Naive thymus-derived CD4-positive, alpha-beta T cell (primary cell): ENCODE measurements at regions not wholly inside any gene's neighbourhood (a gene's known extent, or its start where the extent isn't known, plus 50 kb on each side); places are given as distances from the start of the nearest gene placed in this dataset.
"Not testable (repeated sequence)": the region's sequence is repeated elsewhere in the genome, so short reads cannot be mapped to it uniquely, and the experiment has no call there.

Experiments used
- ATAC-seq: fragments of 150-1000 bp; cut with Tn5 transposase; 2 replicates; pipeline ENCODE4 v1.10.0; 2021; ENCODE audit warnings: mild to moderate bottlenecking, moderate library complexity
- CTCF ChIA-PET: fragments of 350-600 bp; sonication (Branson Sonifier 250); formaldehyde crosslinking; loops from one replicate; lab custom pipeline; 2021; ENCODE audit warnings: antibody characterized with exemption; lab: Charles Lee
- POLR2A ChIA-PET: fragments of 350-600 bp; sonication (Branson Sonifier 250); formaldehyde crosslinking; loops from one replicate; lab custom pipeline; 2021; ENCODE audit warnings: antibody characterized with exemption, inconsistent platforms; lab: Charles Lee
- DNase-seq, 9 donors: peaks; one replicate each; pipeline versions ENCODE4 v3.0.0 to v3.0.0-alpha.2; 2020 to 2022; ENCODE audit warnings: mixed read lengths in 1 of 9
- H3K27ac ChIP-seq: one replicate; pipeline ENCODE4 v1.7.0; 2013; ENCODE audit warnings: mild to moderate bottlenecking, low read depth, low read length, moderate library complexity
- H3K27me3 ChIP-seq, 2 donors: one replicate each; pipeline ENCODE4 v1.7.0; 2013; ENCODE audit warnings: low read length in 2 of 2, mild to moderate bottlenecking in 2 of 2, moderate library complexity in 2 of 2; ENCODE audit not compliant: control insufficient read depth in 2 of 2, insufficient read depth in 2 of 2
- H3K36me3 ChIP-seq, 3 experiments: 1 replicate in 2 of 3; 2 replicates in 1 of 3; pipeline ENCODE4 v1.7.0; 2013; ENCODE audit warnings: low read length in 3 of 3, mild to moderate bottlenecking in 3 of 3, moderate library complexity in 1 of 3; ENCODE audit not compliant: insufficient read depth in 3 of 3, control insufficient read depth in 2 of 3
- H3K4me1 ChIP-seq, 2 donors: one replicate each; pipeline ENCODE4 v1.7.0; 2013; ENCODE audit warnings: low read length in 2 of 2, mild to moderate bottlenecking in 2 of 2, moderate library complexity in 1 of 2; ENCODE audit not compliant: control insufficient read depth in 2 of 2, insufficient read depth in 2 of 2
- H3K4me3 ChIP-seq: 2 replicates; pipeline ENCODE4 v1.7.0; 2013; ENCODE audit warnings: mild to moderate bottlenecking, low read length
- H3K9me3 ChIP-seq, 3 experiments: 1 replicate in 2 of 3; 2 replicates in 1 of 3; pipeline ENCODE4 v1.7.0; 2013; ENCODE audit warnings: low read length in 3 of 3; ENCODE audit not compliant: control insufficient read depth in 2 of 3
- H3K27ac Mint-ChIP-seq, 9 donors: one replicate each; pipeline ENCODE4 v1.8.0; 2020 to 2022; ENCODE audit warnings: mixed read lengths in 9 of 9, mild to moderate bottlenecking in 8 of 9, moderate library complexity in 5 of 9, inconsistent platforms in 2 of 9
- H3K27me3 Mint-ChIP-seq, 5 donors: one replicate each; pipeline ENCODE4 v1.8.0; 2021 to 2022; ENCODE audit warnings: mixed read lengths in 5 of 5, mild to moderate bottlenecking in 1 of 5
- H3K36me3 Mint-ChIP-seq, 5 donors: one replicate each; pipeline ENCODE4 v1.8.0; 2020 to 2022; ENCODE audit warnings: mixed read lengths in 5 of 5, mild to moderate bottlenecking in 3 of 5, inconsistent platforms in 1 of 5
- H3K4me1 Mint-ChIP-seq, 7 donors: one replicate each; pipeline ENCODE4 v1.8.0; 2020 to 2022; ENCODE audit warnings: mixed read lengths in 7 of 7, mild to moderate bottlenecking in 3 of 7, inconsistent platforms in 1 of 7
- H3K4me3 Mint-ChIP-seq, 10 donors: one replicate each; pipeline ENCODE4 v1.8.0; 2020 to 2022; ENCODE audit warnings: mild to moderate bottlenecking in 10 of 10, mixed read lengths in 10 of 10, moderate library complexity in 6 of 10, inconsistent platforms in 2 of 10
- H3K9me3 Mint-ChIP-seq, 11 donors: one replicate each; pipeline ENCODE4 v1.8.0; 2020 to 2022; ENCODE audit warnings: mixed read lengths in 11 of 11, mild to moderate bottlenecking in 4 of 11, inconsistent platforms in 1 of 11, moderate library complexity in 1 of 11
- intact Hi-C, 2 donors: fragments of 100-400 bp; cut with micrococcal nuclease; formaldehyde crosslinking; loops; one replicate each; pipeline ENCODE4 v1.15.1; 2023

DNA sequence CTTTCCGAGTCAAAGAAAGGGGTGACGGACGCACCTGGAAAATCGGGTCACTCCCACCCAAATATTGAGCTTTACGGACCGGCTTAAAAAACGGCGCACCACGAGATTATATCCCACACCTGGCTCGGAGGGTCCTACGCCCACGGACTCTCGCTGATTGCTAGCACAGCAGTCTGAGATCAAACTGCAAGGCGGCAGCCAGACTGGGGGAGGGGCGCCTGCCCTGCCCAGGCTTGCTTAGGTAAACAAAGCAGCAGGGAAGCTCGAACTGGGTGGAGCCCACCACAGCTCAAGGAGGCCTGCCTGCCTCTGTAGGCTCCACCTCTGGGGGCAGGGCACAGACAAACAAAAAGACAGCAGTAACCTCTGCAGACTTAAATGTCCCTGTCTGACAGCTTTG is 1416.9 kb downstream of the SLITRK5 start:
- ATAC-seq, intact Hi-C loops, H3K4me3 ChIP-seq, H3K9me3 Mint-ChIP-seq, H3K27me3 Mint-ChIP-seq, H3K9me3 ChIP-seq, H3K27ac Mint-ChIP-seq, H3K4me1 Mint-ChIP-seq, H3K36me3 Mint-ChIP-seq, POLR2A ChIA-PET, H3K4me1 ChIP-seq, CTCF ChIA-PET, H3K4me3 Mint-ChIP-seq, DNase-seq, H3K36me3 ChIP-seq, H3K27me3 ChIP-seq, H3K27ac ChIP-seq: not testable (repeated sequence)

DNA sequence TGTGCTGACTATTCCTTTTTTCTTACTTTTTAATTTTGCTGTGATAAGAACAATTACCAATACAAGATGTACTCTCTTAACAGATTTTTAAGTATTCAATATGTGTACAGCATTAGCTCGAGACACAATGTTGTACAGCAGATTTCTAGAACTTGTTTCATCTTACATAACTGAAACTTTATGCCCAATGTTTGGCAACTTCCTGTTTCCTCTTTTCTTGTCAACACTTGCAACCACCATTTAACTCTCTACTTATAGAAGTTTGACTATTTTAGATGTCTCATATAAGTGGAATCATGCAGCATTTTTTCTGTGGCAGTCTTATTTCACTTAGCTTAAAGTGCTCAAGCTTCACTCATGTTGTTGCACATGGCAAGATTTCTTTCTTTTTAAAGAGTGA is 1426.8 kb downstream of the SLITRK5 start:
- no peak overlapping the region for H3K4me3 Mint-ChIP-seq
- H3K27me3 Mint-ChIP-seq: no peaks in the 10 kb centered on the region
- no peak for ATAC-seq
- Histone ChIP-seq H3K27me3 (no peaks in the 10 kb centered on the region), H3K9me3 (no peaks in the 10 kb centered on the region), H3K4me1 (no peaks in the 10 kb centered on the region), H3K36me3 (no peaks in the 10 kb centered on the region), H3K4me3 (no peak overlapping the region), H3K27ac (no peak overlapping the region)
- no peaks in the 10 kb centered on the region for H3K36me3 Mint-ChIP-seq
- ChIA-PET CTCF (no interaction called here), POLR2A (no interaction called here)
- no peak for DNase-seq
- intact Hi-C loops: no loop called here
- H3K27ac Mint-ChIP-seq: no peak overlapping the region
- H3K9me3 Mint-ChIP-seq: peaks cover 0 to 8% (median 4%) of the 10 kb centered on the region in 11 donors
- peaks cover 0 to 7% (median 0%) of the 10 kb centered on the region in 7 donors for H3K4me1 Mint-ChIP-seq

DNA sequence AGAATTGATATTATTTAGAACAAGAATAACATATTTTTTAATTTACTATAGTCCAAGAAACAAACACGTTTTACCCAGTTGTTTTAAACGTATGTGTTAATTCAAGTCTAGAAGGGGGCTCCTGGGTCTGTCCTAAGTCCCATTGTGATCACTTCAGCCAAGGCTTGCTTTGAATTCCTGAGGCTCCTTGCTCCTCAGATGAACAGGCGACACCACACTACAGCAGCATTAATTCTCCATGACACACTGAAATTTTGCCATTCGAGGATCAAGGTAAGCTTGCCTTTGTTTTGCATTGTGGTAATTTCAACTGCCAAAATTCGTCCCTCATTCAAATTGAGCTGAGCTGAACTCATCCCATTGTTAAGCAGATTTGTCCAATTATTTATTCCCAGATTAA is 1442.6 kb downstream of the SLITRK5 start:
- Histone ChIP-seq H3K36me3 (no peaks in the 10 kb centered on the region), H3K4me1 (no peaks in the 10 kb centered on the region), H3K9me3 (no peaks in the 10 kb centered on the region), H3K4me3 (no peak overlapping the region), H3K27ac (no peak overlapping the region), H3K27me3 (no peaks in the 10 kb centered on the region)
- Mint-ChIP-seq H3K9me3 (peaks cover 0 to 8% (median 2%) of the 10 kb centered on the region in 11 donors), H3K27ac (no peak overlapping the region), H3K27me3 (no peaks in the 10 kb centered on the region), H3K36me3 (no peaks in the 10 kb centered on the region), H3K4me1 (no peaks in the 10 kb centered on the region), H3K4me3 (no peak overlapping the region)
- ATAC-seq: no peak
- DNase-seq: no peak
- CTCF ChIA-PET: no interaction called here
- POLR2A ChIA-PET: no interaction called here
- intact Hi-C loops: no loop called here

DNA sequence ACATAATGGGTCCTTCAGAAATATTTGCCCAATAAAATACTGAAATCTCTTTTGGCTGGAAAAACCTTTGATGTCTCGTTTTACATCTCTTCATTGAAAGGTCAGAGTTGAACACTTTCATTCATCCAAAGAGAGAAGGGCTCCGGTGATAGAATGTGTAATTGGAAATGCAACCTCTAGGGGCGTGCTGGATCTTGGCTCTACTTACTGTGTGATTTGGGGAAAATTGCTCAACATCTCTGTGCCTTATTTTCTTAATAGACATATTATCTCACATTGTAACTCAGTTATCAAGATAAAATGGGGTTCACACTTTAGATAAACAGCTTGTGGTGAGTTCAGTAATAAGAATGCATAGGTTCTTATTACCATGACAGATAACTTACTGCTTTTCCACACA is 1444.1 kb downstream of the SLITRK5 start:
- Histone ChIP-seq H3K9me3 (no peaks in the 10 kb centered on the region), H3K4me3 (no peak overlapping the region), H3K36me3 (no peaks in the 10 kb centered on the region), H3K27ac (no peak overlapping the region), H3K27me3 (no peaks in the 10 kb centered on the region), H3K4me1 (no peaks in the 10 kb centered on the region)
- Mint-ChIP-seq H3K9me3 (peaks cover 0 to 14% (median 5%) of the 10 kb centered on the region in 11 donors), H3K36me3 (no peaks in the 10 kb centered on the region), H3K4me3 (no peak overlapping the region), H3K27ac (no peak overlapping the region), H3K4me1 (no peaks in the 10 kb centered on the region), H3K27me3 (no peaks in the 10 kb centered on the region)
- ChIA-PET POLR2A (no interaction called here), CTCF (no interaction called here)
- no peak for DNase-seq
- no peak for ATAC-seq
- intact Hi-C loops: no loop called here

DNA sequence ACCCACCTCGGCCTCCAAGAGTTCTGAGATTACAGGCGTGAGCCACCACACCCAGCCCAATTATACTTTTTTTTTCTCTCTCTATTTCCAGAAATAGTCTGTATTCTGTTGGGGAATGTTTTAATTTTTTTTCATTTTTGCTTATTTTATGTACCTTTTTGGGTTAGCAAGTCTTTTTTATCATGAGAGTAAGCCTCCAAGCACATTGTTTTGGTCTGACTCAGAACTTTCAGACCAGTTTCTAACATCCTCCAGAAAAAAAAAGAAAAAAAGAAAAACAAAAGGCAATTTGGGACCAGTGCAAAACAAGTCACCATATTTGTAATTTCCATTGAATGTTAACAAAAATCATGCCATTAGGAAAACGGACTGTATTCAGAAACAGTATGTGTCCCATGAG is 1465.5 kb downstream of the SLITRK5 start:
- Mint-ChIP-seq H3K9me3 (peaks cover 0 to 5% (median 0%) of the 10 kb centered on the region in 11 donors), H3K36me3 (no peaks in the 10 kb centered on the region), H3K27ac (no peak overlapping the region), H3K4me1 (no peaks in the 10 kb centered on the region), H3K27me3 (no peaks in the 10 kb centered on the region), H3K4me3 (no peak overlapping the region)
- Histone ChIP-seq H3K4me3 (no peak overlapping the region), H3K27ac (no peak overlapping the region), H3K9me3 (no peaks in the 10 kb centered on the region), H3K36me3 (no peaks in the 10 kb centered on the region), H3K27me3 (no peaks in the 10 kb centered on the region), H3K4me1 (no peaks in the 10 kb centered on the region)
- no peak for ATAC-seq
- DNase-seq: no peak
- ChIA-PET CTCF (no interaction called here), POLR2A (no interaction called here)
- intact Hi-C loops: no loop called here

DNA sequence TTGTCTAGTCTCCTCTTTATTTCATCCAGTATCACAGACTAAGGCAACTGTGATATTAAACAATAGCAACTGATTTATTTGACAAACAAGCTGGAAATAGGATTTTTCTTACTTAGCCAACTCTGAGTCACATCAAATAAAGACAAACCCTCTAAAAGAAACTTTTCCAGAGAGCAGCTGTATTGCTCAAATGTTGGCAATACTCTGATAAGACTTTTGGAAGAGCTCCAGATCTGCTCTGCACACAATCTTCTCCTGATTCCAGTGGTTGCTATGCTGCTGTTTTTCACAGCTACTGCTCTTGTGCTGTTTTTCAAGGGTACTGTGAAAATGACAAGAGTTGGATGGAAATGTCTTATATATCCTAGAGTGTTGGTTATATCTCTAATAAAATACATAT is 1479.2 kb downstream of the SLITRK5 start:
- Histone ChIP-seq H3K4me3 (no peak overlapping the region), H3K36me3 (no peaks in the 10 kb centered on the region), H3K9me3 (no peaks in the 10 kb centered on the region), H3K27me3 (no peaks in the 10 kb centered on the region), H3K4me1 (no peaks in the 10 kb centered on the region), H3K27ac (no peak overlapping the region)
- POLR2A ChIA-PET: no interaction called here
- Mint-ChIP-seq H3K4me3 (no peak overlapping the region), H3K27ac (no peak overlapping the region), H3K27me3 (no peaks in the 10 kb centered on the region), H3K9me3 (peaks cover 0 to 15% (median 3%) of the 10 kb centered on the region in 11 donors), H3K4me1 (no peaks in the 10 kb centered on the region), H3K36me3 (no peaks in the 10 kb centered on the region)
- intact Hi-C loops: no loop called here
- no peak for DNase-seq
- ATAC-seq: no peak
- CTCF ChIA-PET: no interaction called here

DNA sequence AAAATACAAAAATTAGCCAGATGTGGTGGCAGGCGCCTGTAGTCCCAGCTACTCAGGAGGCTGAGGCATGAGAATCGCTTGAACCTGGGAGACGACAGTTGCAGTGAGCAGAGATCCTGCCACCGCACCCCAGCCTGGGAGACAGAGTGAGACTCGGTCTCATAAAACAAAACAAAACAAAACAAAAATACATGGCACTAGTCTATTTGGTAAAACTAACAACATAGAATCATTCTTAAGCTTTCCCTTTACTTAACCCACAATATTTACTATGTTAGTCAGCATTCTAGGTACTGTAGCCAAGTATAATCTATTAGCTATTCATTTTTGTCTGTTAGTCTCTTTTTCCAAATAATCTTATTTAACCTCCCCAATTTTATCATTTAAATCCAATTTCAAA is 1482.8 kb downstream of the SLITRK5 start:
- H3K4me3 Mint-ChIP-seq: no peak overlapping the region
- intact Hi-C loops: no loop called here
- H3K4me1 ChIP-seq: no peaks in the 10 kb centered on the region
- H3K27me3 Mint-ChIP-seq: no peaks in the 10 kb centered on the region
- no peak for ATAC-seq
- CTCF ChIA-PET: no interaction called here
- DNase-seq: no peak
- H3K27ac ChIP-seq: no peak overlapping the region
- H3K9me3 ChIP-seq: no peaks in the 10 kb centered on the region
- H3K4me1 Mint-ChIP-seq: no peaks in the 10 kb centered on the region
- peaks cover 0 to 12% (median 5%) of the 10 kb centered on the region in 11 donors for H3K9me3 Mint-ChIP-seq
- H3K36me3 Mint-ChIP-seq: no peaks in the 10 kb centered on the region
- POLR2A ChIA-PET: no interaction called here
- no peaks in the 10 kb centered on the region for H3K27me3 ChIP-seq
- H3K4me3 ChIP-seq: no peak overlapping the region
- H3K36me3 ChIP-seq: no peaks in the 10 kb centered on the region
- no peak overlapping the region for H3K27ac Mint-ChIP-seq
